ENCODE measurements at regions not wholly inside any gene's neighbourhood (a gene's known extent, or its start where the extent isn't known, plus 50 kb on each side); places are given as distances from the start of the nearest gene placed in this dataset.

DNA sequence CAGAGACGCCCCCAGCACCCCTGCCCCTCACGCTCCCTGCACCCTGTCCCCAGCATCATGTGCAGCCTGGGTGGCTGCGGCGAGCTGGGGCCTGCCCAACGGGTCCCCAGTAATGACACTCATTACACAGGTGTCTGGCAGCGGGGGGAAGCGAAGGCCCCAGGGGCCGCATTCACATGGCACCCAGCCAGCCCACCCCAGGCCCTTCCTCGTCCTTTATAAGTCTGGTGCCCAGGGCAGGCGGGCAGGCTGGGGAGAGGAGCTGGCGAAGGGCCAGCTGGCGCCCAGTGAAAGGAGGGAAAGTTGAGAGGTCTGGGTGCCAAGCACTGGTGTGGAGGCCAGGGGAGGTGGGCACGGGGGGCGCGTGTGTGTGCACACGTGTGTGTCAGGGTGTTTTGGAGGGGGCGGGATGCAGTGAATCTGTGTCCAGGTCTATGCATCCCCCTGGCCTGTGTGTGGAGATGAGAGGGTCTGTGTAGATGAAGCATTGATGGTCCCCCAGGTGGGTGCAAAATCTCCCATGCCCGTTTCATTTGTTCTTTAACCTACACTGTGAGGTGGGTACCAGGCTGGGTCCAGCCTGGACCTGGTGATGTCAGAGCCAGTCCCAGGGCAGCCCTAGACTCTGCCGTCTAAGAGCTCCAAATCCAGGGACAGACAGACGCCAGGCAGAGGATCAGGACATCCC is 105.3 kb downstream of the CEBPB start:
- no peak for ATAC-seq
- TF ChIP-seq RARB (CRISPR knock-in tag; IDR thresholded peaks at IDR 0.05) (no peak), TCF4 (CRISPR knock-in tag; IDR thresholded peaks at IDR 0.05; ENCODE audit: borderline replicate concordance) (no peak), ZFP3 (CRISPR knock-in tag; IDR thresholded peaks at IDR 0.05) (no peak), ARNTL (CRISPR knock-in tag; IDR thresholded peaks at IDR 0.05; ENCODE audit: borderline replicate concordance, low read depth) (no peak), ZNF565 (CRISPR knock-in tag; conservative IDR thresholded peaks at IDR 0.05; ENCODE audit: low read depth) (no peak), ZC3H10 (CRISPR knock-in tag; IDR thresholded peaks at IDR 0.05) (no peak), CSDC2 (CRISPR knock-in tag; IDR thresholded peaks at IDR 0.05) (no peak)
- TF ChIP-seq, protein P1, sequence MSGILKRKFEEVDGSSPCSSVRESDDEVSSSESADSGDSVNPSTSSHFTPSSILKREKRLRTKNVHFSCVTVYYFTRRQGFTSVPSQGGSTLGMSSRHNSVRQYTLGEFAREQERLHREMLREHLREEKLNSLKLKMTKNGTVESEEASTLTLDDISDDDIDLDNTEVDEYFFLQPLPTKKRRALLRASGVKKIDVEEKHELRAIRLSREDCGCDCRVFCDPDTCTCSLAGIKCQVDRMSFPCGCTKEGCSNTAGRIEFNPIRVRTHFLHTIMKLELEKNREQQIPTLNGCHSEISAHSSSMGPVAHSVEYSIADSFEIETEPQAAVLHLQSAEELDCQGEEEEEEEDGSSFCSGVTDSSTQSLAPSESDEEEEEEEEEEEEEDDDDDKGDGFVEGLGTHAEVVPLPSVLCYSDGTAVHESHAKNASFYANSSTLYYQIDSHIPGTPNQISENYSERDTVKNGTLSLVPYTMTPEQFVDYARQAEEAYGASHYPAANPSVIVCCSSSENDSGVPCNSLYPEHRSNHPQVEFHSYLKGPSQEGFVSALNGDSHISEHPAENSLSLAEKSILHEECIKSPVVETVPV (CRISPR knock-in tag; IDR thresholded peaks at IDR 0.05), result no peak
- TF ChIP-seq, protein P2, sequence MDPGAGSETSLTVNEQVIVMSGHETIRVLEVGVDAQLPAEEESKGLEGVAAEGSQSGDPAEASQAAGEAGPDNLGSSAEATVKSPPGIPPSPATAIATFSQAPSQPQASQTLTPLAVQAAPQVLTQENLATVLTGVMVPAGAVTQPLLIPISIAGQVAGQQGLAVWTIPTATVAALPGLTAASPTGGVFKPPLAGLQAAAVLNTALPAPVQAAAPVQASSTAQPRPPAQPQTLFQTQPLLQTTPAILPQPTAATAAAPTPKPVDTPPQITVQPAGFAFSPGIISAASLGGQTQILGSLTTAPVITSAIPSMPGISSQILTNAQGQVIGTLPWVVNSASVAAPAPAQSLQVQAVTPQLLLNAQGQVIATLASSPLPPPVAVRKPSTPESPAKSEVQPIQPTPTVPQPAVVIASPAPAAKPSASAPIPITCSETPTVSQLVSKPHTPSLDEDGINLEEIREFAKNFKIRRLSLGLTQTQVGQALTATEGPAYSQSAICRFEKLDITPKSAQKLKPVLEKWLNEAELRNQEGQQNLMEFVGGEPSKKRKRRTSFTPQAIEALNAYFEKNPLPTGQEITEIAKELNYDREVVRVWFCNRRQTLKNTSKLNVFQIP (CRISPR knock-in tag; IDR thresholded peaks at IDR 0.05; ENCODE audit: borderline replicate concordance, low read depth), result no peak

DNA sequence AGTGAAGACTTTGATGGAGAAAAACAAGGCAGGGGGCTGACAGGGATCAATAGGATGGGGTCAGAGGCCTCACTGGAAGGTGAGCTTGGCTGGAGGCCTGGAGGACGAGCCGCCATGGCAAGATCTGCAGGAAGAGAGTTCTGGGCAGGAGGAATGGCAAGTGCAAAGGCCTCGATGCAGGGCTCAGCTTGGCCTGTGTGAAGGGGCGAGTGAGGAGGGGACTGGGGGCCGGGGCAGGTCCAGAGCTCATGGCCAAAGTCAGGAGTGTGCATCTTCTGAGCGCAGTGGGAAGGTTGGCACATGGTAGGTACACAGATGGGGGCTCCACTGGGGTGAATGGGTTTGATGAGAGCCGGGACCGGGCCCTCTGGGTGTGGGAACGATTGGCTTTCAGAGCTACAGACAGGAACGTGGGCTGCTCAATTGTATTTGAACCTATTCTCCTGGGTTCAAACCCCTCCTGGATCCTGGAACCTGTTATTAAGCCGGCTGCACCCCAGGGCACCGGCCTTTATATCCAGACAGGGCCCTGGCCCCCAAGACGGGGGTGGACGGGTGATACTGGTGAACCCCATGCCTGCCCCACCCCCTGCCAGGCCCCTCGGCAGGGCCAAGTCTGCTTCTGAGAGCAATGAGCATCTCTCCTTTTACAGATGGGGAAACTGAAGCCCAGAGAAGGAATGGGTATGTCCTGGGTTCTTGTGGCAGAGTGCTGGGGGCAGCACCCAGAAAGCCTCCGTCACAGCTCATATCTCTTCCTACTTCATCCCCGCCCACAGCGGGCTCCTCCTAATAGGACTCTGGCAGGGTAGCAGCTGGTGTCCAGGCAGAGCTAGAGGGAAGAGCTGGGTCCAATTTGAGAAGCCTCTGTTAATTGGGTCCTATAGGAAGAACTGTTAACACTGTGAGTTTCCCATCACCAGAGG is 106.1 kb downstream of the CEBPB start:
- TF ChIP-seq, protein P2 (CRISPR knock-in tag; IDR thresholded peaks at IDR 0.05; ENCODE audit: borderline replicate concordance, low read depth), result no peak
- ATAC-seq, result no peak

DNA sequence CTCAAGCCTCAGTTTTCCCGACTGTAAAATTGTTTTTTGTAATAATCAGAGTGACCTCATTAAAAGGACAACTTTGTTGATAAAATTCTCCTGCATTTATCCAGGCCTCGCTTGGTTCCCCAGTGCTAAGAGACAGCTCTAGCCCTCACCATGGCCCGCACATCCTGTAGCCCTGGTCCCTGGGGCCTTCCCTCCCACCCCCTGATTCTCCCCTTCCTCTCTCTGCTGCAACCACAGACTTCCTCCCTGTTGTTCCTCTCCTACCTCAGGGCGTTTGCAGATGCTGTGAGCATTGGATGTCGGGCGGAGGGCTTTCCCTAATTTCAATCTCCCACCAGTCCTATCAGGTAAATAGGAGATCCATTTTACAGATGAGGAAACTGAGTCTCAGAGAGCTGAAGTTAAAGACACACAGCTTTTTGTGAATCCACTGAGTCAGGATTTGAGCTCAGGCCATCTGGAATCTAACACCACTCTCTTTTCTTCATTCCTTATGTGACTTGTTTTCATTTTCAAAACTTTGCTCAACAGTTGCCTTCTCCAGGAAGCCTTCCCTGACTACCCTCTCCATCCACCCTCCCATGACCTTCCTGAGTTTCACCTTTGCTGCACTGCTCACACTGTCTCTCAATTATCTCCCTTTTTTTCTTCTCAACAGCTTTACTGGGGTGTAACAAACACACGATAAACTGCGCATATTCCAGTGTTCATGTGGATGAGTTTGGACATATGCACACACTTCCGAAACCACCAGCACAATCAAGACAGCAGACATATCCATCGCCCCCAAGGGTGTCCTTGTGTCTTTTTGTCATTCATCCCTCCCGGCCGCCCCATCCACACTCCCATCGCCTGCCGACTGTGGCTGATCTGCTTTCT is 107.1 kb downstream of the CEBPB start:
- ATAC-seq, result no peak
- TF ChIP-seq, protein P3, sequence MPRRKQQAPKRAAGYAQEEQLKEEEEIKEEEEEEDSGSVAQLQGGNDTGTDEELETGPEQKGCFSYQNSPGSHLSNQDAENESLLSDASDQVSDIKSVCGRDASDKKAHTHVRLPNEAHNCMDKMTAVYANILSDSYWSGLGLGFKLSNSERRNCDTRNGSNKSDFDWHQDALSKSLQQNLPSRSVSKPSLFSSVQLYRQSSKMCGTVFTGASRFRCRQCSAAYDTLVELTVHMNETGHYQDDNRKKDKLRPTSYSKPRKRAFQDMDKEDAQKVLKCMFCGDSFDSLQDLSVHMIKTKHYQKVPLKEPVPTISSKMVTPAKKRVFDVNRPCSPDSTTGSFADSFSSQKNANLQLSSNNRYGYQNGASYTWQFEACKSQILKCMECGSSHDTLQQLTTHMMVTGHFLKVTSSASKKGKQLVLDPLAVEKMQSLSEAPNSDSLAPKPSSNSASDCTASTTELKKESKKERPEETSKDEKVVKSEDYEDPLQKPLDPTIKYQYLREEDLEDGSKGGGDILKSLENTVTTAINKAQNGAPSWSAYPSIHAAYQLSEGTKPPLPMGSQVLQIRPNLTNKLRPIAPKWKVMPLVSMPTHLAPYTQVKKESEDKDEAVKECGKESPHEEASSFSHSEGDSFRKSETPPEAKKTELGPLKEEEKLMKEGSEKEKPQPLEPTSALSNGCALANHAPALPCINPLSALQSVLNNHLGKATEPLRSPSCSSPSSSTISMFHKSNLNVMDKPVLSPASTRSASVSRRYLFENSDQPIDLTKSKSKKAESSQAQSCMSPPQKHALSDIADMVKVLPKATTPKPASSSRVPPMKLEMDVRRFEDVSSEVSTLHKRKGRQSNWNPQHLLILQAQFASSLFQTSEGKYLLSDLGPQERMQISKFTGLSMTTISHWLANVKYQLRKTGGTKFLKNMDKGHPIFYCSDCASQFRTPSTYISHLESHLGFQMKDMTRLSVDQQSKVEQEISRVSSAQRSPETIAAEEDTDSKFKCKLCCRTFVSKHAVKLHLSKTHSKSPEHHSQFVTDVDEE (CRISPR knock-in tag; IDR thresholded peaks at IDR 0.05), result no peak
- TF ChIP-seq ZNF70 (CRISPR knock-in tag; IDR thresholded peaks at IDR 0.05) (no peak), TOX (CRISPR knock-in tag; IDR thresholded peaks at IDR 0.05; ENCODE audit: borderline replicate concordance) (no peak), CSDC2 (CRISPR knock-in tag; IDR thresholded peaks at IDR 0.05) (no peak), ZFP30 (CRISPR knock-in tag; IDR thresholded peaks at IDR 0.05) (no peak), GLIS3 (CRISPR knock-in tag; IDR thresholded peaks at IDR 0.05) (no peak), RARB (CRISPR knock-in tag; IDR thresholded peaks at IDR 0.05) (no peak), OSR1 (CRISPR knock-in tag; IDR thresholded peaks at IDR 0.05) (no peak), ESRRG (CRISPR knock-in tag; IDR thresholded peaks at IDR 0.05) (no peak), SNAI2 (CRISPR knock-in tag; IDR thresholded peaks at IDR 0.05) (no peak), ARNTL (CRISPR knock-in tag; IDR thresholded peaks at IDR 0.05; ENCODE audit: borderline replicate concordance, low read depth) (no peak), ZNF565 (CRISPR knock-in tag; conservative IDR thresholded peaks at IDR 0.05; ENCODE audit: low read depth) (no peak), ZNF8 (CRISPR knock-in tag; IDR thresholded peaks at IDR 0.05) (no peak), ISL1 (CRISPR knock-in tag; IDR thresholded peaks at IDR 0.05) (no peak), ZFP3 (CRISPR knock-in tag; IDR thresholded peaks at IDR 0.05) (no peak), ZC3H10 (CRISPR knock-in tag; IDR thresholded peaks at IDR 0.05) (no peak)
- TF ChIP-seq, protein P2 (CRISPR knock-in tag; IDR thresholded peaks at IDR 0.05; ENCODE audit: borderline replicate concordance, low read depth), result no peak
- TF ChIP-seq, protein P4, sequence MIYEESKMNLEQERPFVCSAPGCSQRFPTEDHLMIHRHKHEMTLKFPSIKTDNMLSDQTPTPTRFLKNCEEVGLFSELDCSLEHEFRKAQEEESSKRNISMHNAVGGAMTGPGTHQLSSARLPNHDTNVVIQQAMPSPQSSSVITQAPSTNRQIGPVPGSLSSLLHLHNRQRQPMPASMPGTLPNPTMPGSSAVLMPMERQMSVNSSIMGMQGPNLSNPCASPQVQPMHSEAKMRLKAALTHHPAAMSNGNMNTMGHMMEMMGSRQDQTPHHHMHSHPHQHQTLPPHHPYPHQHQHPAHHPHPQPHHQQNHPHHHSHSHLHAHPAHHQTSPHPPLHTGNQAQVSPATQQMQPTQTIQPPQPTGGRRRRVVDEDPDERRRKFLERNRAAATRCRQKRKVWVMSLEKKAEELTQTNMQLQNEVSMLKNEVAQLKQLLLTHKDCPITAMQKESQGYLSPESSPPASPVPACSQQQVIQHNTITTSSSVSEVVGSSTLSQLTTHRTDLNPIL (CRISPR knock-in tag; IDR thresholded peaks at IDR 0.05; ENCODE audit: low read depth), result no peak
- TF ChIP-seq, protein P1 (CRISPR knock-in tag; IDR thresholded peaks at IDR 0.05), result no peak

All from SK-N-SH treated with all-trans-retinoic acid at 6 μM for 48 hours (cell line).